DND-41 (cell line): ENCODE measurements at regions not wholly inside any gene's neighbourhood (a gene's known extent, or its start where the extent isn't known, plus 50 kb on each side); places are given as distances from the start of the nearest gene placed in this dataset.

Experiments used
- ATAC-seq: fragments of 200-7000 bp; cut with Tn5 transposase; 3 replicates; pipeline ENCODE4 v1.9.1; 2021; ENCODE audit warnings: low read depth; ENCODE audit not compliant: insufficient read depth
- DNase-seq: peaks from one replicate; pipeline ENCODE4 v3.0.0-alpha.2; 2020
- H2AFZ ChIP-seq: 2 replicates; pipeline ENCODE4 v1.6.0; 2012; ENCODE audit warnings: low read depth, low read length
- H3K27ac ChIP-seq: 2 replicates; pipeline ENCODE4 v1.5.1; 2012; ENCODE audit warnings: low read length, inconsistent platforms
- H3K27me3 ChIP-seq: fragments of 200-600 bp; sonication (generic); 2 replicates; pipeline ENCODE4 v1.6.0; 2012; ENCODE audit warnings: low read length, mild to moderate bottlenecking, inconsistent platforms; ENCODE audit not compliant: insufficient read depth, poor library complexity
- H3K36me3 ChIP-seq: 2 replicates; pipeline ENCODE4 v1.5.1; 2012; ENCODE audit warnings: low read length, inconsistent platforms; ENCODE audit not compliant: insufficient read depth
- H3K4me1 ChIP-seq: 2 replicates; pipeline ENCODE4 v1.5.1; 2012; ENCODE audit warnings: mild to moderate bottlenecking, low read length; ENCODE audit not compliant: insufficient read depth
- H3K4me2 ChIP-seq: 2 replicates; pipeline ENCODE4 v1.6.0; 2012; ENCODE audit warnings: mild to moderate bottlenecking, moderate library complexity, low read length, inconsistent platforms; ENCODE audit not compliant: insufficient read depth
- H3K4me3 ChIP-seq, 2 experiments: fragments of 200-600 bp in 1 of 2; shearing (Covaris generic) in 1 of 2; 2 replicates each; pipeline ENCODE4 v1.5.1; 2012 to 2016; ENCODE audit warnings: inconsistent platforms in 2 of 2, low read length in 2 of 2, mild to moderate bottlenecking in 2 of 2, low read depth in 1 of 2, moderate library complexity in 1 of 2
- H3K79me2 ChIP-seq: 2 replicates; pipeline ENCODE4 v1.6.0; 2012; ENCODE audit warnings: low read length, inconsistent platforms; ENCODE audit not compliant: insufficient read depth
- H3K9ac ChIP-seq: 2 replicates; pipeline ENCODE4 v1.6.0; 2012; ENCODE audit warnings: low read depth, mild to moderate bottlenecking, inconsistent platforms, low read length, moderate library complexity
- H3K9me3 ChIP-seq: 2 replicates; pipeline ENCODE4 v1.5.1; 2012; ENCODE audit warnings: low read length, moderate library complexity, mild to moderate bottlenecking, inconsistent platforms; ENCODE audit not compliant: insufficient read depth, severe bottlenecking
- H4K20me1 ChIP-seq: 2 replicates; pipeline ENCODE4 v1.6.0; 2012; ENCODE audit warnings: low read length; ENCODE audit not compliant: insufficient read depth
- CTCF ChIP-seq: IDR thresholded peaks from 2 replicates; pipeline ENCODE4 v1.5.1; 2012; ENCODE audit warnings: borderline replicate concordance, low read length, moderate library complexity, mild to moderate bottlenecking; ENCODE audit not compliant: poor library complexity, severe bottlenecking; ENCODE audit errors: extremely low read depth
- EZH2 ChIP-seq: IDR thresholded peaks from 3 replicates; pipeline ENCODE4 v1.6.1; 2012; ENCODE audit warnings: borderline replicate concordance, low read depth, mild to moderate bottlenecking, moderate library complexity, low read length, inconsistent platforms; ENCODE audit not compliant: severe bottlenecking

- no peak for TF ChIP-seq EZH2
- no peak for TF ChIP-seq CTCF
- Histone ChIP-seq H3K4me3 (no peak overlapping the region), H2AFZ (no peak overlapping the region), H3K9me3 (no peaks in the 10 kb centered on the region), H3K4me1 (no peaks in the 10 kb centered on the region), H3K4me2 (no peak overlapping the region), H3K36me3 (no peaks in the 10 kb centered on the region), H3K27me3 (no peaks in the 10 kb centered on the region), H3K79me2 (no peaks in the 10 kb centered on the region), H3K9ac (no peak overlapping the region), H4K20me1 (no peaks in the 10 kb centered on the region), H3K27ac (no peak overlapping the region)
- DNase-seq (no peak), ATAC-seq (no peak)
Observed at GRCh38 chr5:113969901-113970300, 392.0 kb upstream of the KCNN2 start.

- H4K20me1 ChIP-seq: no peaks in the 10 kb centered on the region
- H3K79me2 ChIP-seq: no peaks in the 10 kb centered on the region
- TF ChIP-seq CTCF (no peak), EZH2 (no peak)
- H3K27me3 ChIP-seq: no peaks in the 10 kb centered on the region
- H3K4me1 ChIP-seq: no peaks in the 10 kb centered on the region
- no peak overlapping the region for H3K9ac ChIP-seq
- DNase-seq (no peak), ATAC-seq (no peak)
- H3K36me3 ChIP-seq: no peaks in the 10 kb centered on the region
- no peaks in the 10 kb centered on the region for H3K9me3 ChIP-seq
- no peak overlapping the region for H2AFZ ChIP-seq
- no peak overlapping the region for H3K27ac ChIP-seq
- H3K4me3 ChIP-seq: no peak overlapping the region
- no peak overlapping the region for H3K4me2 ChIP-seq
Observed at GRCh38 chr5:113971454-113971853, 390.4 kb upstream of the KCNN2 start.

GRCh38 chr5:113974976-113975375 is 386.9 kb upstream of the KCNN2 start:
- Histone ChIP-seq H3K79me2 (no peaks in the 10 kb centered on the region), H3K4me3 (no peak overlapping the region), H2AFZ (no peak overlapping the region), H3K4me1 (no peaks in the 10 kb centered on the region), H3K4me2 (no peak overlapping the region), H3K9ac (no peak overlapping the region), H3K27me3 (no peaks in the 10 kb centered on the region), H3K36me3 (no peaks in the 10 kb centered on the region), H4K20me1 (no peaks in the 10 kb centered on the region), H3K27ac (no peak overlapping the region), H3K9me3 (no peaks in the 10 kb centered on the region)
- DNase-seq: no peak
- no peak for ATAC-seq
- TF ChIP-seq EZH2 (no peak), CTCF (no peak)

GRCh38 chr5:113984928-113985327 is 376.9 kb upstream of the KCNN2 start:
- H3K4me1 ChIP-seq: no peaks in the 10 kb centered on the region
- no peak overlapping the region for H3K4me2 ChIP-seq
- H3K36me3 ChIP-seq: no peaks in the 10 kb centered on the region
- no peak overlapping the region for H3K4me3 ChIP-seq
- no peaks in the 10 kb centered on the region for H3K27me3 ChIP-seq
- H3K79me2 ChIP-seq: no peaks in the 10 kb centered on the region
- no peak for TF ChIP-seq EZH2
- no peak for TF ChIP-seq CTCF
- DNase-seq: no peak
- no peaks in the 10 kb centered on the region for H4K20me1 ChIP-seq
- H3K9ac ChIP-seq: no peak overlapping the region
- H3K9me3 ChIP-seq: no peaks in the 10 kb centered on the region
- no peak for ATAC-seq
- no peak overlapping the region for H3K27ac ChIP-seq
- no peak overlapping the region for H2AFZ ChIP-seq
